HG03103 (cell line): ENCODE measurements at regions not wholly inside any gene's neighbourhood (a gene's known extent, or its start where the extent isn't known, plus 50 kb on each side); places are given as distances from the start of the nearest gene placed in this dataset.

ENCODE experiments used
- ATAC-seq: cut with Tn5 transposase; IDR thresholded peaks from one replicate; pipeline ENCODE4 v1.9.1; 2021; ENCODE audit warnings: low read depth; ENCODE audit not compliant: unreplicated experiment

DNA sequence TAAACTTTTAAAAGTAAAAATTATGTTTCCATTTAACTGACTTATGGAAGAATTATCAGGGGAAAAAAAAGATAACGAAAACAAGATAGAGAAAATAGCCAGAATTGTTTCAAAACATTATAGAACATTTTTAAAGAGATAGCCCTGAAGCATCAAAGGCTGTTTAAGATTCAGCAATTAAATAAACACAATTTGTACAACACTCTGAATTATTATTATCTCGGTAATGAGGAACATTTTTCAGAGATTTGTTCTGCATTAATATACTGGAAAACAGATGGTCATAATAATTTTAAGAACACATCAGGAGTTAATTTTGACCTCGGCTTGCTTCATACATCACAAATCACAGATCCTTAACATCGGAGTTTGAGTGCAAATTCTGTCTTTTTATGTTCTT is 643.8 kb downstream of the SORCS1 start:
- ATAC-seq: no peak

DNA sequence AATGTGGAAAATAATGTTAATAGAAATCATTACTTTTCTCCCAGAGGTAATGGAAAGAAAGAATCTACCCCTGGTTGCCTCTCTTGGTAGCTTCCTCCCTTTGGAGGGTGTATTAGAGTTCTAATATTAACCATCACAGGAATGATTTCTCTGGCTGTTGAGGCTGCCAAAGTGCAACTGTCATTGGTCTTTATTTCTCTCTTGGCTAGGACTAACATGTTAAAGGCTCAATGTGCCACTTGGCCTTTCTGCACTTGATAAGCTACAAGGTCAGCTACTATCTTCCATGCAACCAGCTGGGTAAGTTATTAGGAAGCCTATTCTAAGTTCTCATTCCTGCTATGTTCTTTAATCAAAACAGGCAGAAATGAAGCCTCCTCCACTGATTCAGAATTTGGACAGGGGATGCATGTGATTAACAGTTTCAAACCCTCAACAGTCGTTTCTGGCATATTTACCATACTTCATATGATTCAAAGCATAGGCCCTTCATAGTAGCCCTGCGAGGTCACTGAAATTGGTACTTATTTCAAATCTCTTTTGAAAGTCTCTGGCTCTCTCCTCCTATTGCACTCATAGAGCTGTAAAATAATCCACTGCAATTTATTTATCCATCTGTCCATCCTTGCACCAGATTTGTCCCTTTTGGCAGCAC is 645.0 kb downstream of the SORCS1 start:
- no peak for ATAC-seq

DNA sequence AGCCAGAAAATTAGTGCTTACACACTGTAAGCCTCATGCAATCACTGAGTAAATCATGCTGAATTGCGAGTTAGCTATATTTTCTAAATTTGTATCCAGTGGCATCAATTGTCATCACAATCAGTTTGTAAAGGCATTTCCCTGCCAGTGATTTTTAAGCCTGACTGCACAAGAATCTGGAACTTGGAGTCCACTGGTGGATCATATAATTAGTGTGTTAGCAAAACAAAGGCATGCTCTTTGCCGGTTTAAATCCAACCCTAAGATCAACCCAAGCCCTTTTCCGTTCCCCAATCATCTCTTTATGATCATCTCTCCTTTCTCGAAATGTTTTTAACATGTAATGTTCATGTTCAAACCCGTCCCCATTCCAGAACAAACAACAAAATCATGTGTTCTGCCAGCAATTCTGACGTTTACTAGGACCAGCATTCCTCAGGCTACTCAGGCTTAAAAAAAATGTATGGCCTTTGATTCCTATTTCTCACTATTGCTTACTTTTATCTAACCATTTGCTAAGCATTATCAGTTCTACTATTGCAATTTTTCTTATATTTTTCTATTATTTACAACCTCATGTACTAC is 649.2 kb downstream of the SORCS1 start:
- no peak for ATAC-seq

DNA sequence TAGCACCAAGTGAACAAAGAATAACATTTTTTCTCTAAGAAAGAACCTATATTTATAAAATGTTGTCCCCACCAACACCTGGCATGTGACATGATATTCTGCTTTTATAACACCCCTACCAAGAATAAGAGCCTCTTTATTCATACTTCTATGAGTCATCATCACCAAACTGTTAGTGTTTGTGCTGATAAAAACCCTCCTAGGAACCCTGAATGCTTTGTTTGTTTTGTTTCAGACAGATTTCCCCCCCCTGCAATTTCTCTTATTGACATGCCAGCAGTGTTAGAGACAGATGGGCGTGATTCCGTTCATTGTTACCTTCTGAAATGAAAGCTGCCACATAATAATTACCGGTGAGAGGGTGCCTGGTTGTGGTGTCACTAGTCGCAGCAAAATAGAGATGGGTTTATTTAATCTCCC is 651.1 kb downstream of the SORCS1 start:
- ATAC-seq: no peak

DNA sequence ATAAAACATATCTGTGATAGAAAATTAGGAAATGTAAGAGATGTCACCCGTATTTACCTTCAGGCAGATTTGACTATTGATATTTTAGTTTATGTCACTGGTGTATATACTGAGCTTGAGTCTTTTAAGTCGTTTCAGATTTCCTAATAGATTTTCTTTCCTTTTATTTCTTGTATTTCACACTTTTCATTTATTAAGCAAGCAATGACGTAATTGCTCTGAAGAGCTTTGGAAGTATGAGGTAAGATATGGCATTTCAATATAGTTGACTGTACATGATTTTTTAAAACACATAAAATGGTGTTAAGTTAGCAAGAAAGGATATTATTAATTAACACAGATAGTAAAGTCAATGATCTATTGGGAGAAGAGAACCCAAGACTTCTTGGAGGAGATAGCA is 652.6 kb downstream of the SORCS1 start:
- ATAC-seq: no peak

DNA sequence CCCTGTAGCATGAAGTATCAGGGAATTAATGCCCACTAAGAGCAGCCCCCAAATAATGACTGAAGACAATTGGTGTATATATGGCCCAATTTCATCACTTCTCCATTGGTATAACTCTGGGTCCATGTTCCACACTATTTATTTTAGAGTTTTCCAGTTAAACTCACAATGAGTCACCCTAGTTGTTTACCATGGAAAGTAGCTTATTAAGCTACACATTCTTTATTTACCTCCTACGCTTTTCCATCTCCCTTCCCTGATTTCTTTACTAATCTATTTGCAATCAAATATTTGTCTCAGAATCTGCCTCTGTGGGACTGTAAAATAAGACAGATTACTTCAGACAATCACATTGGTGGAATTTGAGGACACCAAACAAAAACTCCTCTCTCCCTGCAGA is 655.6 kb downstream of the SORCS1 start:
- ATAC-seq: no peak

DNA sequence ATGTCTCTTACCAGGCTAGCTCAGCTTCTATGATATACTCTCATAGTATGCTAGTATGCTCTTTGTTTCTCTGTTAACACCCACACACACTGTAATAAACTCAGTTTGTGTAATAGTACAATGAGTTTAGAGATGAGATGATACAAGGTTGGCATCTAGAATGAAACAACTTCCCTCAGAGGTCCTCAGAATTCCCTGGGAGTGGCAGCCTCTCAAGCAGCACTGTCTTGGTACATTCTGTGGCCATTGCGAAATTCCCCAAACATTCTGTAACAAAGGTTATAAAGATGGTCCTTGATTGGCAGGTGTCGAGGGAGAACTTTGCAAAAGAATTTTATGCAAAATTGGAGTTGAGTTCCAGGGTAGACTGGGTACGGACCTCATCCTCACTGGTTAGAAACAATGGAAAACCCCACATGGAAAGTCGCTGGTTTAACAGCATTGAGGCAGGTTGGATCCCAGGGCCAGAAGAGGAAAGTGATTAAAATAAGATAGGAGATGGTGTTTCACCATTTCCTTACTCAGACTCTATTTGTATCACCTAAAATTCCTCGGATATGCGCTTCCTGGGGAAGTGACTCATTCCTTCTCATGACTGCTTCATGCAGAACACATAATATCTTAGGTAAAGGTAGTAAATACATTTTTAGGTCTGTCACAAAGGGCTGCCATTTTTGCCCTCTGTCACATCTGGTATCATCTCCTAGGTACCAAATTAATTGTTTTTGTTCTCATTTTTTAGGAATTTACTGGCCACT is 657.8 kb downstream of the SORCS1 start:
- no peak for ATAC-seq

DNA sequence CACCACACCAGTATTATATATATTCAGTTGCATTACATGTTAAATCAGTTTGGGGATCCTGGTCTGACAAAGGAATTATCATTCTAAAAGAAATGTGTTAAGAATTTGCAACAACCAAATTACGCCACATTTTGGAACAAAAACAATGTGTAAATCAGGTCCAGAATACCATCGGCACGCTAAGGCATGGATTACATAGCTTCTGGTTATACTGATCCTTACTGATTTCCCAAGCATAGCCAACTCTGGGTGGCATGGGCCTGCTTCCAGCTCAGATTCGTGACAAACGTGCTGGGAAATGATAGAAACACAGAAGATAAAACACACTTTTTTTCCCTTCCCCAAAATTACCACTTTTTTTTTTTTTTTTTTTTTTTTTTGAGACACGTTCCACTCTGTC is 660.0 kb downstream of the SORCS1 start:
- ATAC-seq: no peak

DNA sequence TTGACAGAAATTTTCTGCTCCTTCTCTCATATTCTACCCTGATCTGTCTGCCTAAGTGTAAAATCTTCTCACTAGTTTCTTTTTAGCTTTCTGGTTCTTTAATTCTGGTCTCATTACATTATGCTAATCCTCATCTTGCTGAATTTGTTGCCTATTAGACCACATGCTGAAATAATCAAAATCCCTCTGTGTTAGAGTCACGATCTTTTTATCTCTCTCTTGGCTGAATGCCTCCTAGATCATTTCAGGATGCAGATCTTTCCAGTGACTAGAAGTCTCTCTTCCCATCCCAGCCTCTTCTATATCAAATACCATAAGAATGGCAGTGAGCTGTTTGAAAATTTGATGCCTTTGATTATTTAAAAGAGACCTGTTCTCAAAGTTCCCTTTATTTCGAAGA is 661.9 kb downstream of the SORCS1 start:
- no peak for ATAC-seq

DNA sequence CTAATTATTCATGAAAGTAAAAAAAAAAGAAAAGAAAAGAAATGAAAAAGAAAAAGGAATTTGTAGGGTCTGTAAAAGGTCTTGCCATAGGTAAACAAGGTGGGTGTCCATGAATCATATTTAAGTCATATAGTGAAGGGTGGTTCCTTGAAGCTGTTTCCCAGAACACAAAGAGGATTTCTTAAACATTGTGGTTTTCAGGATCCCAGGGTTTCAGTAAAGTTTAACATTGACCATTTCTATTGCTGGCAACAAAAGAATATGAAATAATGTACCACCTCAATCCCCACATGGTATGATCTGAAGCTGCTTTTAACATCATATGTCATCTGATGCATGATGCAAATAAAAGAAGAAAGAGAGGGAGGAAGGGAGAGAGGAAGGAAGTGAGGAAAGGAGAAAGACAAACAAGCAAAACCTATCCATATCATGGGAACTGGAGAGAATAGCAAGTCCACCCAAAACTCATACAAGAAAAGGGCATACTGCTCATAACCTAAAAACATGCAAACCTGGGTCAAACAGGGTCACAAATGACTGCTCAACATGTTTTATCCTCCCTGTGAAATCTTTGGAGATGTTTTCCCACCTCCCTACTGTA is 663.5 kb downstream of the SORCS1 start:
- no peak for ATAC-seq

DNA sequence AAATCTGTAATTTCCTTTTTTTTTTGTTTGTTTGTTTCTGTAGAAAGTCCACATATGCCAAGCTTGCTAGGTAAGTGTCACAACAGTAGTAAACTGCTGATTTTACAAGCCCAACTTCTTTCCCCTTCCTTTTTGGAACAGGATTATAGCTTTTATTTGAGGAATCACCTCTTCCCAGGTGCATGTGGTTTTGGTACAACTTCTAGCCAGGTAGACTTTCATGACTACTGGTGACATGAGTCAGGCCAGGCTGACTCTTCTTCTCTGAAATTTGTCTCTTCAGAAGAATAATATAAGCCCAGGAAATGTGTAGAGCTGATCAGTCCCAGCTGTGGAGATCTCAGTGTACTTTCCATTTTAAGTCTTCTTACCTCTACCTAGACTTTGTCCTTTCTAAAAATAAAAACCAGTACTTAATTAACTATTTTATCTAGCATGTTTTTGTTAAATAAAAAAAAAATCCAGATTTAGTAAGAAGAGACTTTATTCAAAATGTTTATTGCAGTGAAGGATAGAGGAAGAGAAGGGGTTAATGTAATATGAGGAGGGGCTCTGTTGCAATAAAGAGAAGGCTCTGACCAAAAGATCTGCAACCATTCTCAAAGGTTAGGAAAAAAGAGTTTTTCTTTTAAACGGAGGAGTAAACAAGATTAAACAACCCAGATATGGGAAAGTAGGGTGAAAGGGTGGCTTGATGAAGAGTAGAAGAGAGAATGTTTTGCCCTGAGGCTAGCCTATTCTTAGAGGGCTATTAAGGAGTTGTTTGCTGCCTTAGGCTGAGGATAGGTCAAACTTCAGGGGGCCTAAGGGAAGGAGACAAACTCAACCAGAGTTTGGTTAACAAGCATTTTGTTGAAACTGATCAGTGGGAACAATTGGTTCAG is 664.2 kb downstream of the SORCS1 start:
- no peak for ATAC-seq

DNA sequence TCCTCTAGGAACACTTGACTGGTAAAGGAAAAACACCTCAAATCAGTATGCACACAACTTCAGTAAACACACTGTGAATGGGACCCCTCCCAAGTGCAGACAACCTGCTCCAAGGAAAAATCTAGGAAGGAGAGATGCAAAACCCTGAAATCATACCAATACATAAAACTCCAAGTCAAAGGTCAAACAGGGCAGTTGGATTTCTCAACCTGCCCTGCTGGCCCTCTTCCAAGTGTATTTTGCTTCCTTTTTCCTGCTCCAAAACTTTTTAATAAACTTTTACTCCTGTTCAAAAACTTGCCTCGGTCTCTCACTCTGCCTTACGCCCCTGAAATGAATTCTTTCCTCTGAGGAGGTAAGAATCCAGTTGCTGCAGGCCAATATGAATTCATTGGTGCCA is 665.1 kb downstream of the SORCS1 start:
- no peak for ATAC-seq

DNA sequence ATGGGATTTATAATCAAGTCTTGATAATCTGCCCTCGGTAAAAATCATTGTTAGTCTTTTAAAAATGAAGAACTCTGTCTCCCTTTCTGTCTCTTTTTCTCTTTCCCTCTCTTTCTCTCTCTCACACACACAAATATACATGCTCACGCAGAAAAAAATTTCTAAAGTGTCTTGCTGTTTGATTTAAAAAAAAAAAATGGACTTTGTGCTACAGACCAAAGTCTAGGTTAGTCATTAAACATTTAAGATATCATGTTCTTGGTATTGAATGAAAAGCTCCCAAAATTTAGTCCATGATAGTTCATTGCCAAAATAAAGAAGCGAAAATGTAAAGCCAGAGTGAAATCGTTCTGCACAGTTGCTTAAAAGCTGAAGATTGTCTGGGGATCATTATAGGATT is 665.8 kb downstream of the SORCS1 start:
- no peak for ATAC-seq

DNA sequence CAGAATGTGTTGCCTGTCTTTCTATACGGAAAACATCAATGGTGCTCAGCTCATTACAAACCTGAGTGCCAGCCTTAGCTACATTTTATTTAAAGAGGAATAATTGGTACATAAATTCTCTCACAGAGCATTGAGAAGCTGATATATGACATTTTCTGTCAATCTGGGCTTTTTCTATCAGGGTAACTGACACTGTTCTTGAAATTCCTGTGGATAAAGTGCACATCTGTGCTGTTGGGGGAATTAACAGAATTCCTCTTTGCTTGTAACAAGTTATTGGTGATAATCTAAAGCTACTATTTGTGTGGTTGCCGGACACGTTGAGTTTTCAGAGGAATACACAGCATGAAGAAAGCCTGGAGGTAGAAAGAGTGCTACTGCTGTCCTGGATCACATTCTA is 668.6 kb downstream of the SORCS1 start:
- no peak for ATAC-seq

DNA sequence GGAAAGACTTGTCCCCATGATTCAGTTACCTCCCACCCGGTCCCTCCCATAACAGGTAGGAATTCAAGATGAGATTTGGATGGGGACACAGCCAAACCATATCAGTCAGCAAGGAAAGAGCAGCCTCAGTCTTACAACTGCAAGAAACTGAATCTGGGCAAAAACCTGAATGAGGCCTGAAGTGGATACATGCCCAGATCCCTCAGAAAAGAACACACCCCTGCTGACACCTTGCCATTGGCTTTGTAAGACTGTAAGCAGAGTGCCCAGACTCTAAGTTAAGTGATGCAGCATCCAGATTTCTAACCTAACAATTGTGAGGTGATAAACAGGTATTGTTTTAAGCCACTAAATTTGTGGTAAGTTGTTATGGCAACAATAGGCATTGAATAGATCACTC is 670.8 kb downstream of the SORCS1 start:
- ATAC-seq: no peak

DNA sequence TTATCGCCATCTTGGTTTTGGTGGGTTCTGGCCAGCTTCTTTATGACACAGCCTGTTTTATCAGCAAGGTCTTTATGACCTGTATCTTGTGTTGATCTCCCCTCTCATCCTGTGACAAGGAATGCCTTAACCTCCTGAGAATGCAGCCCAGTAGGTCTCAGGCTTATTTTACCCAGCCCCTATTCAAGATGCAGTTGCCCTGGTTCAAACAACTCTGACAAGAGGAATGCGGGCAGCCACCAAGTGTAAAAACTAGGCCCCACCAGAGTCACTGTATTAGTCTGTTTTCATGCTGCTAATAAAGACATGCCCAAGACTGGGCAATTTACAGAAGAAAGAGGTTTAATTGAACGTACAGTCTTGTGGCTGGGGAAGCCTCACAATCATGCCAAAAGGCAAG is 671.3 kb downstream of the SORCS1 start:
- no peak for ATAC-seq

DNA sequence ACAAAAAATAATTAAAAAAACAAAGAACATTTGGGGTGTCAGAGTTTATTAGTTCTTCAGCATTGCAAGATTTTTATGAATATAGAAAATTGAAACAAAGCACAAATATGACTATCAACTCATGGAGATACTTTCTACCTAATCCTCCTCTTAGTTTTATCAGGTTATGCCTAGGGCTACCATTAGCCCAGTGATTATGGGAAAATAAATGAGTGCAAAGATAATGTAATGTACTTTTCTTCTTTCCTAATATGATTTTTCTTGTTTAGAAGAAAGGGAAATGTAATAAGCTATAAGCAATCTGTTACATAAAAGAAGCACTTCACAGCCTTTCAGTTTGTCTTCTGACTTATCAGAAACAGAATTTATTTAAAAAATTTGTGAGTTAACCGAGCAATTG is 676.8 kb downstream of the SORCS1 start:
- ATAC-seq: no peak

DNA sequence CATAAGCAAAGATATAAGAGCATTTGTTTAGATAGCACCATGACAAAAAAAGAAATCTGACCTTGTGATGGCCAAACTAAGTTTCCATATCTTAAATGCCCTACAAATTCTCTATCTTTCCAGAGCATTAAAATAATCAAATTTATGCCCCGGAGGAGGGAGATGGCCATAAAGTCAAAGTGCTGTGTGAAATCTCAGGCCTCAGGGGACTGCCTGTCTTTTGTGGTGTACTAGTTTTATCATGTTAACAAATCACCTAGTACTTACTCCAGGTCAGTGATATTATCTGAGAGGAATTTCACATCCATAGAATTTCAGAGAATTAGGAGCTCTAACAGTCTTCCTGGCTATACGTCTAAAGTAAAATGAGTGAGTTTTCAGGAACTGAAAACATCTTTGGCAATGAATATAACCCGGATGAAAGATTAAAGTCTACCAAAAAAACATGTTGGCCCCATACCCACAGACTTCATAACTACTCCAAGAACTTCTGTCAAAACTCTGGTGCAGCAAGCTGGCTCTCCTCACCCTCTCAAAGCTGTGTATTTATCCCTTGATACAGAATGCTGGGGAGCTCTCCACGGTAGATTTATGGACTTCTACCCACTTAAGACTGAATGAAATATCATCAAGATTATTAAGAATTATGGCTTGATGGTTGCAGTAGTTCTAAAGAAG is 682.8 kb downstream of the SORCS1 start:
- ATAC-seq: no peak

DNA sequence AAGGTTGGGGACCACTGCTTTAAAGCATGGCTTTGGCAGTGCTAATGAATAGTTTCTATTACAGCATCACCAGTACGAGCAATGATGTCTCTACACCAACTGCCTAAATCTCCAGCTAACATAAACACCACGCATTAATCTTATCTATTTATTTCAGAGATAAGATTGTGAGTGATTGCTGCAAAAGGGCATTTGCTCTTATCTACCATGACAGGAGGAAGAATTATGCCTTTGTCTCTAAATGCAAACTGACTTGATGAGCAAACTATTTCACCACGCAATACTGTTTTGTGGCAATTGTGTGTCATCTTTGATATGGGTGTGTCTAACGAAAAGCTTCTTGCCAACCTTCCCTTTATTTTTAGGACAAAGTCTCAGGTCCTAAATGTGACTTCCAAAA is 684.9 kb downstream of the SORCS1 start:
- ATAC-seq: no peak

DNA sequence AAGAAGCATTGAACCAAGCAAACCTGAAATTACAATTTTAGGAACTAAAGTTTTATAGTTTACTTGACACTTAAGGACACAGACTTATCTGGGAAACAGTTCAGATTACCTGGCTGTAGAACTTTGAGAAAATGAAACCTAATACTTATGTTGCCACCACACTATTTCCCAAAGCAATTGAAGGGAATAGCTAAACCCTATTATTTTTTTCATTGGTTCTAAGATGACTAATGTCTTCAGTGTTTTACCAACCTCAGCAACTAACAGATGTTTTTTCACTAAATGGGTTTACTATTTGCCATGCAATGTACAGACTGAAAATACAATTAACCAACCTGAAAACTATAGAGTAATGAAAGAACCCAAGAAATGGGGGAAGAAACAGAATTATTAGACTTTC is 689.6 kb downstream of the SORCS1 start:
- ATAC-seq: no peak
